OCI-LY1 (cell line): ENCODE measurements at regions not wholly inside any gene's neighbourhood (a gene's known extent, or its start where the extent isn't known, plus 50 kb on each side); places are given as distances from the start of the nearest gene placed in this dataset.

Source experiments
- H2AFZ ChIP-seq: fragments of 200-600 bp; sonication (generic), shearing (Covaris generic); 2 replicates; pipeline ENCODE4 v1.6.0; 2014; ENCODE audit warnings: antibody characterized with exemption, mild to moderate bottlenecking, low read length
- H3F3A ChIP-seq: fragments of 200-600 bp; sonication (generic), shearing (Covaris generic); 2 replicates; pipeline ENCODE4 v1.6.0; 2014; ENCODE audit warnings: mild to moderate bottlenecking, antibody characterized with exemption, low read length, moderate library complexity; ENCODE audit not compliant: insufficient read depth
- H3K27ac ChIP-seq: fragments of 200-600 bp; sonication (generic); 2 replicates; pipeline ENCODE4 v1.5.1; 2014; ENCODE audit warnings: low read length, mixed run types, mild to moderate bottlenecking, low read depth; ENCODE audit not compliant: poor library complexity, severe bottlenecking
- H3K27me3 ChIP-seq: fragments of 200-600 bp; sonication (generic); 2 replicates; pipeline ENCODE4 v1.6.0; 2014; ENCODE audit warnings: antibody characterized with exemption, mild to moderate bottlenecking, low read length, moderate library complexity; ENCODE audit not compliant: insufficient read depth
- H3K36me3 ChIP-seq: fragments of 200-600 bp; sonication (generic); 2 replicates; pipeline ENCODE4 v1.6.1; 2014; ENCODE audit warnings: mild to moderate bottlenecking, antibody characterized with exemption, low read length, moderate library complexity, mixed read lengths; ENCODE audit not compliant: insufficient read depth
- H3K4me1 ChIP-seq: fragments of 200-600 bp; sonication (generic); 2 replicates; pipeline ENCODE4 v1.5.1; 2014; ENCODE audit warnings: mild to moderate bottlenecking, low read length, moderate library complexity; ENCODE audit not compliant: insufficient read depth, severe bottlenecking
- H3K4me2 ChIP-seq: fragments of 200-600 bp; sonication (generic), shearing (Covaris generic); 2 replicates; pipeline ENCODE4 v1.6.1; 2014; ENCODE audit warnings: low read length
- H3K4me3 ChIP-seq: fragments of 200-600 bp; sonication (generic); 2 replicates; pipeline ENCODE4 v1.5.1; 2014; ENCODE audit warnings: low read length, low read depth, mild to moderate bottlenecking, mixed read lengths; ENCODE audit not compliant: poor library complexity, severe bottlenecking
- H3K79me2 ChIP-seq: fragments of 200-600 bp; shearing (Covaris generic); 2 replicates; pipeline ENCODE4 v1.6.1; 2016; ENCODE audit warnings: mixed run types, low read length, mixed read lengths; ENCODE audit not compliant: insufficient read depth
- H3K9ac ChIP-seq: fragments of 200-600 bp; sonication (generic), shearing (Covaris generic); 2 replicates; pipeline ENCODE4 v1.6.1; 2014; ENCODE audit warnings: mild to moderate bottlenecking, low read length, mixed read lengths
- H3K9me2 ChIP-seq: fragments of 200-600 bp; sonication (generic), shearing (Covaris generic); 2 replicates; pipeline ENCODE4 v1.6.1; 2014; ENCODE audit warnings: low read depth, mild to moderate bottlenecking, low read length, mixed read lengths
- H3K9me3 ChIP-seq: fragments of 200-600 bp; shearing (Covaris generic); 2 replicates; pipeline ENCODE4 v1.6.1; 2014; ENCODE audit warnings: low read length, mixed read lengths
- H4K20me1 ChIP-seq: fragments of 200-600 bp; sonication (generic), shearing (Covaris generic); 2 replicates; pipeline ENCODE4 v1.6.0; 2016; ENCODE audit warnings: mild to moderate bottlenecking, low read length; ENCODE audit not compliant: insufficient read depth
- CTCF ChIP-seq: fragments of 200-600 bp; sonication (generic), shearing (Covaris generic); IDR thresholded peaks from 2 replicates; pipeline ENCODE4 v1.5.1; 2017; ENCODE audit warnings: mild to moderate bottlenecking, antibody characterized with exemption, low read length, moderate library complexity, mixed read lengths
- EZH2 ChIP-seq: fragments of 200-600 bp; sonication (generic), shearing (Covaris generic); IDR thresholded peaks from 2 replicates; pipeline ENCODE4 v1.8.0; 2017; ENCODE audit warnings: borderline replicate concordance, mixed run types, mild to moderate bottlenecking, antibody characterized with exemption, low read length, moderate library complexity, mixed read lengths

DNA sequence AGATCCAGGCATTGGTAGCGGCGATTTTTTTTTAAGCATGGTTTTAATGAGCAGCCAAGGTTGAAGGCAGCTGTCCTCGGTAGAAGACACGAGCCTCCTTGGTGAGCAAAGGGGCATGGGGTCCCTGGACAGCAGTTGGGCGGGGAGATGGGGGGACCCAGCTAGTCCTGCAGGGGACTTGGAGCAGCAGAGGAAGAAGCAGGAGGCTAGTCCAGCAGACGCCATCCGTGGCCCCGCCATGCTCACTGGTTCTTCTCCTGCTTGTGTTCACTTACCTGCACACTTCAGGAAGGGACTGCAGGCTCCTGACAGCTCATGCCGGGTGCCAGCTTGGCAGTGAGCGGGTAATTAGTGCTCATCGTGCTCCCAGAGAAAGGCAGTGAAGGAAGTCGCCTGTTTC, 130.2 kb upstream of the CDH5 start:
- Histone ChIP-seq H3K9me3 (no peaks in the 10 kb centered on the region), H3K4me3 (no peak overlapping the region), H3K36me3 (no peaks in the 10 kb centered on the region), H4K20me1 (no peaks in the 10 kb centered on the region), H3K79me2 (no peaks in the 10 kb centered on the region), H3K27me3 (no peaks in the 10 kb centered on the region), H3K9ac (no peak overlapping the region), H3K9me2 (no peaks in the 10 kb centered on the region), H2AFZ (no peak overlapping the region), H3K4me1 (no peaks in the 10 kb centered on the region), H3F3A (no peaks in the 10 kb centered on the region), H3K4me2 (no peak overlapping the region), H3K27ac (no peak overlapping the region)
- TF ChIP-seq CTCF (no peak), EZH2 (no peak)

DNA sequence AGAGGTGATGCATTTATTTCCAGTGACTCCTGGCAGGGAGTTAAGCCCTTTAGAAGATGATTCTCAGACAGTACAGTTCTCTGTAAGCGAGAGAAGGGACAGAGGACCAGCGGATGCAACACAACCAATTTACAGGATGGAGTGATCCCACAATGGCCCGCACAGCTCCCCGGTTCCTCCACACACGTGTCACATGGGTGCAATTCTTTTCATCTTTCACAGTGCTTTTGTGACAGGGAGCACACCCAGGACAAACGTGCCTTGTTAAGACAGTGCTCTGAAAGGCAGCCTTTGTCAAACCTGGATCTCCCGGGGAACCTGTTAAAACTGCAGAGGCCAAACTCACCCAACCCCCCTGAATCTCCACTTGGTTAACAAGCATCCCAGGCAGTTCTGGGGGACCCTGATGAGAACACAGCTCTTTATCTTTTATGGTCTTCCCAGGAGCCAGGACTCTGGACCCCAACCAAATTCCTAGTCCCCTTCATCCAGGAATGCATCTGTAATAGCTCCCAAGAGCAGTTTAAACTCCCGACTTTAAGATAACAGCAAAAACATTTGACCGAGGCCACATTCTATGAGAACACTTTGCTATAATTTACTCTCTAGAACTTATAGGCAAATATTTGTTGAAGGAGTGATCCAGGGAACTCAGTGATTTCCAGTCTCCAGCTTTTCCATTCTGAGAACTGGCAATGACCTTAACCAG, 134.9 kb upstream of the CDH5 start:
- H3K9ac ChIP-seq = no peak overlapping the region
- H3K27me3 ChIP-seq = no peaks in the 10 kb centered on the region
- H3K27ac ChIP-seq = no peak overlapping the region
- no peaks in the 10 kb centered on the region for H4K20me1 ChIP-seq
- TF ChIP-seq EZH2 (no peak), CTCF (no peak)
- no peaks in the 10 kb centered on the region for H3K79me2 ChIP-seq
- no peaks in the 10 kb centered on the region for H3K4me1 ChIP-seq
- no peaks in the 10 kb centered on the region for H3K9me3 ChIP-seq
- no peak overlapping the region for H2AFZ ChIP-seq
- H3K4me3 ChIP-seq = no peak overlapping the region
- H3K4me2 ChIP-seq = no peak overlapping the region
- no peaks in the 10 kb centered on the region for H3K9me2 ChIP-seq
- H3F3A ChIP-seq = no peaks in the 10 kb centered on the region
- no peaks in the 10 kb centered on the region for H3K36me3 ChIP-seq

DNA sequence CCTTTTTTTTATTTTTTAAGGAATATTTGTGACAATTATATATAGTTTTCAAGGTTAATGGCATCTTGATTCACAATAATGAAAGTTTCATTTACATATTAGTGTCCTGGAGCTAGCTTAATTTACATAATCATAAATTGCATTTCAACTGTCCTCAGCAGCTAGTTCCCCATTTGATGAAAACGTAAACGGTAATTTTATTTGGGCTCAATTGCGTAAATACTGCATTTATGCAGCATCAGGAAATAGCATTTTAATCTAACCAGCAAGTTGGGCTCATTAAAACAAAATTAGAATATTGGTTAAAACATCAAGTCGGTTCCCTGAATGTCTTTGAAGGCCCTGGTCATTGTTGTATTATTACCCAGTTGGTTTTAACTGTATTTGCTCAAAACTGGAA, 136.8 kb upstream of the CDH5 start:
- no peak overlapping the region for H3K4me2 ChIP-seq
- H3K9me3 ChIP-seq = no peaks in the 10 kb centered on the region
- no peak overlapping the region for H2AFZ ChIP-seq
- H3K27ac ChIP-seq = no peak overlapping the region
- H3K4me3 ChIP-seq = no peak overlapping the region
- H4K20me1 ChIP-seq = no peaks in the 10 kb centered on the region
- TF ChIP-seq EZH2 = no peak
- no peaks in the 10 kb centered on the region for H3K27me3 ChIP-seq
- no peaks in the 10 kb centered on the region for H3K4me1 ChIP-seq
- no peak overlapping the region for H3K9ac ChIP-seq
- no peaks in the 10 kb centered on the region for H3K36me3 ChIP-seq
- no peaks in the 10 kb centered on the region for H3F3A ChIP-seq
- no peaks in the 10 kb centered on the region for H3K79me2 ChIP-seq
- no peaks in the 10 kb centered on the region for H3K9me2 ChIP-seq

GRCh38 chr16:66228792-66229191, 137.7 kb upstream of the CDH5 start:
- no peaks in the 10 kb centered on the region for H3K4me1 ChIP-seq
- no peaks in the 10 kb centered on the region for H3K9me3 ChIP-seq
- no peaks in the 10 kb centered on the region for H3K27me3 ChIP-seq
- H3K36me3 ChIP-seq = no peaks in the 10 kb centered on the region
- H3K4me3 ChIP-seq = no peak overlapping the region
- no peaks in the 10 kb centered on the region for H3K9me2 ChIP-seq
- no peak for TF ChIP-seq CTCF
- TF ChIP-seq EZH2 = no peak
- H4K20me1 ChIP-seq = no peaks in the 10 kb centered on the region
- no peaks in the 10 kb centered on the region for H3K79me2 ChIP-seq
- H3K4me2 ChIP-seq = no peak overlapping the region
- H2AFZ ChIP-seq = no peak overlapping the region
- no peak overlapping the region for H3K9ac ChIP-seq
- no peaks in the 10 kb centered on the region for H3F3A ChIP-seq
- no peak overlapping the region for H3K27ac ChIP-seq
